GM12892 (cell line): ENCODE measurements at regions not wholly inside any gene's neighbourhood (a gene's known extent, or its start where the extent isn't known, plus 50 kb on each side); places are given as distances from the start of the nearest gene placed in this dataset.

ENCODE experiments used
- DNase-seq: peaks from one replicate; pipeline ENCODE4 v3.0.0; 2011; ENCODE audit not compliant: insufficient read length
- FAIRE-seq: peaks from 2 replicates; lab custom pipeline; 2011; peaks lifted over from hg19 to GRCh38; lab: Jason Lieb, UNC
- POLR2A ChIP-seq: IDR thresholded peaks from 2 replicates; pipeline ENCODE4 v1.6.1; 2011; ENCODE audit warnings: low read depth, low read length, control low read depth
- POLR2AphosphoS5 ChIP-seq: IDR thresholded peaks from 2 replicates; pipeline ENCODE4 v1.6.1; 2011; ENCODE audit warnings: low read depth, low read length, control low read depth
- TAF1 ChIP-seq: IDR thresholded peaks from 2 replicates; pipeline ENCODE4 v1.6.1; 2011; ENCODE audit warnings: low read depth, mild to moderate bottlenecking, control low read depth, low read length, borderline replicate concordance

- no peak for FAIRE-seq
- TF ChIP-seq TAF1 (no peak), POLR2A (no peak), POLR2AphosphoS5 (no peak)
These were observed 125.2 kb upstream of the CPEB4 start for GRCh38 chr5:173762930-173763329.

GRCh38 chr5:173763410-173763809 is 124.7 kb upstream of the CPEB4 start:
- no peak for DNase-seq
- TF ChIP-seq POLR2AphosphoS5: no peak
- no peak for TF ChIP-seq POLR2A
- TF ChIP-seq TAF1: no peak
- FAIRE-seq: no peak

More at GRCh38 chr5:173762930-173763329, 125.2 kb upstream of the CPEB4 start:
- DNase-seq: no peak

- FAIRE-seq (no peak), DNase-seq (no peak)
- TF ChIP-seq TAF1 (no peak), POLR2A (no peak), POLR2AphosphoS5 (no peak)
These were observed 123.7 kb upstream of the CPEB4 start for GRCh38 chr5:173764332-173765028.

GRCh38 chr5:173765029-173765644 is 123.0 kb upstream of the CPEB4 start:
- TF ChIP-seq TAF1 (no peak), POLR2A (no peak), POLR2AphosphoS5 (no peak)
- no peak for FAIRE-seq

GRCh38 chr5:173765661-173766060 is 122.5 kb upstream of the CPEB4 start:
- TF ChIP-seq TAF1 (no peak), POLR2AphosphoS5 (no peak), POLR2A (no peak)
- DNase-seq: no peak
- FAIRE-seq: no peak

More at GRCh38 chr5:173765029-173765644, 123.0 kb upstream of the CPEB4 start:
- no peak for DNase-seq

- no peak for FAIRE-seq
- DNase-seq: no peak
- no peak for TF ChIP-seq TAF1
- no peak for TF ChIP-seq POLR2AphosphoS5
- TF ChIP-seq POLR2A: no peak
These were observed 120.4 kb upstream of the CPEB4 start for GRCh38 chr5:173767574-173768266.

- FAIRE-seq (no peak), DNase-seq (no peak)
- no peak for TF ChIP-seq POLR2AphosphoS5
- no peak for TF ChIP-seq TAF1
- no peak for TF ChIP-seq POLR2A
These were observed 119.8 kb upstream of the CPEB4 start for GRCh38 chr5:173768267-173768806.

GRCh38 chr5:173768891-173769290 is 119.3 kb upstream of the CPEB4 start:
- no peak for DNase-seq
- TF ChIP-seq POLR2AphosphoS5: no peak
- TF ChIP-seq POLR2A: no peak
- no peak for TF ChIP-seq TAF1
- FAIRE-seq: no peak

GRCh38 chr5:173770637-173771036 is 117.5 kb upstream of the CPEB4 start:
- FAIRE-seq (no peak), DNase-seq (no peak)
- TF ChIP-seq TAF1: no peak
- no peak for TF ChIP-seq POLR2A
- TF ChIP-seq POLR2AphosphoS5: no peak

GRCh38 chr5:173771121-173771724 is 116.9 kb upstream of the CPEB4 start:
- TF ChIP-seq TAF1 (no peak), POLR2AphosphoS5 (no peak), POLR2A (no peak)
- FAIRE-seq: no peak
- DNase-seq: no peak
